SU-DHL-6 (cell line): ENCODE measurements at regions not wholly inside any gene's neighbourhood (a gene's known extent, or its start where the extent isn't known, plus 50 kb on each side); places are given as distances from the start of the nearest gene placed in this dataset.

ENCODE experiments used
- H2AFZ ChIP-seq: fragments of 200-600 bp; sonication (generic); 2 replicates; pipeline ENCODE4 v1.6.1; 2014; ENCODE audit warnings: low read depth, mild to moderate bottlenecking, moderate library complexity, mixed read lengths, antibody characterized with exemption, low read length; ENCODE audit not compliant: severe bottlenecking
- H3F3A ChIP-seq: fragments of 200-600 bp; shearing (Covaris generic); 2 replicates; pipeline ENCODE4 v1.6.0; 2016; ENCODE audit warnings: antibody characterized with exemption, mild to moderate bottlenecking; ENCODE audit not compliant: insufficient read depth
- H3K27ac ChIP-seq: fragments of 200-600 bp; sonication (generic); 2 replicates; pipeline ENCODE4 v1.5.1; 2016; ENCODE audit warnings: low read depth, mild to moderate bottlenecking, low read length, moderate library complexity, mixed read lengths
- H3K27me3 ChIP-seq: fragments of 200-600 bp; sonication (generic), shearing (Covaris generic); 2 replicates; pipeline ENCODE4 v1.6.0; 2014; ENCODE audit warnings: mild to moderate bottlenecking, low read length
- H3K36me3 ChIP-seq: fragments of 200-600 bp; sonication (generic); 2 replicates; pipeline ENCODE4 v1.6.1; 2014; ENCODE audit warnings: mild to moderate bottlenecking, low read length, mixed read lengths
- H3K4me2 ChIP-seq: fragments of 300-600, 200-600 bp; shearing (Covaris generic), sonication (generic); 2 replicates; pipeline ENCODE4 v1.6.0; 2014; ENCODE audit warnings: low read length, low read depth, mild to moderate bottlenecking; ENCODE audit not compliant: poor library complexity, severe bottlenecking
- H3K4me3 ChIP-seq: fragments of 200-600 bp; sonication (generic); 2 replicates; pipeline ENCODE4 v1.5.1; 2014; ENCODE audit warnings: antibody characterized with exemption, low read length, mild to moderate bottlenecking, mixed read lengths; ENCODE audit not compliant: insufficient read depth, poor library complexity, severe bottlenecking
- H3K79me2 ChIP-seq: fragments of 200-600 bp; sonication (generic); 2 replicates; pipeline ENCODE4 v1.6.1; 2014; ENCODE audit warnings: mild to moderate bottlenecking, low read length, moderate library complexity; ENCODE audit not compliant: insufficient read depth
- H3K9ac ChIP-seq: fragments of 200-600 bp; sonication (generic); 2 replicates; pipeline ENCODE4 v1.7.0; 2014; ENCODE audit warnings: mild to moderate bottlenecking, low read length
- H3K9me2 ChIP-seq: fragments of 200-600 bp; sonication (generic); replicated peaks from 2 replicates; pipeline ENCODE4 v1.6.1; 2014; ENCODE audit warnings: low read length; ENCODE audit not compliant: insufficient read depth
- H3K9me3 ChIP-seq: fragments of 200-600 bp; sonication (generic); 2 replicates; pipeline ENCODE4 v1.6.1; 2014; ENCODE audit warnings: low read length, mixed read lengths; ENCODE audit not compliant: insufficient read depth
- H4K20me1 ChIP-seq: fragments of 200-600 bp; sonication (generic); 2 replicates; pipeline ENCODE4 v1.6.1; 2014; ENCODE audit warnings: low read depth, mild to moderate bottlenecking, antibody characterized with exemption, low read length, moderate library complexity, mixed read lengths
- CTCF ChIP-seq: fragments of 200-600 bp; sonication (generic); IDR thresholded peaks from one replicate; pipeline ENCODE4 v1.5.1; 2017; ENCODE audit warnings: antibody characterized with exemption, mild to moderate bottlenecking, low read length, moderate library complexity; ENCODE audit not compliant: insufficient read depth, poor library complexity, severe bottlenecking
- EZH2phosphoT487 ChIP-seq: fragments of 200-600 bp; sonication (generic), shearing (Covaris generic); conservative IDR thresholded peaks from 2 replicates; pipeline ENCODE4 v1.6.1; 2018; ENCODE audit warnings: mild to moderate bottlenecking, antibody characterized with exemption, low read length, moderate library complexity, mixed read lengths

- H4K20me1 ChIP-seq = no peaks in the 10 kb centered on the region
- no peak for TF ChIP-seq EZH2phosphoT487
- no peaks in the 10 kb centered on the region for H3K36me3 ChIP-seq
- no peaks in the 10 kb centered on the region for H3K27me3 ChIP-seq
- no peaks in the 10 kb centered on the region for H3K9me2 ChIP-seq
- no peak overlapping the region for H3K4me2 ChIP-seq
- no peak overlapping the region for H3K4me3 ChIP-seq
- no peak overlapping the region for H2AFZ ChIP-seq
- no peak overlapping the region for H3K9ac ChIP-seq
- H3K79me2 ChIP-seq = no peaks in the 10 kb centered on the region
- H3K9me3 ChIP-seq = no peaks in the 10 kb centered on the region
- H3K27ac ChIP-seq = no peak overlapping the region
- H3F3A ChIP-seq = no peaks in the 10 kb centered on the region
These were observed 126.9 kb upstream of the OSMR start for GRCh38 chr5:38718771-38719391.

GRCh38 chr5:38719403-38719802, 126.4 kb upstream of the OSMR start:
- H3K9ac ChIP-seq = no peak overlapping the region
- no peak overlapping the region for H3K4me3 ChIP-seq
- no peaks in the 10 kb centered on the region for H3K9me2 ChIP-seq
- H3K4me2 ChIP-seq = no peak overlapping the region
- H2AFZ ChIP-seq = no peak overlapping the region
- H3K27ac ChIP-seq = no peak overlapping the region
- no peaks in the 10 kb centered on the region for H4K20me1 ChIP-seq
- no peak for TF ChIP-seq CTCF
- no peak for TF ChIP-seq EZH2phosphoT487
- no peaks in the 10 kb centered on the region for H3K9me3 ChIP-seq
- H3K79me2 ChIP-seq = no peaks in the 10 kb centered on the region
- no peaks in the 10 kb centered on the region for H3F3A ChIP-seq
- H3K27me3 ChIP-seq = no peaks in the 10 kb centered on the region
- H3K36me3 ChIP-seq = no peaks in the 10 kb centered on the region

GRCh38 chr5:38719916-38720315, 125.9 kb upstream of the OSMR start:
- no peaks in the 10 kb centered on the region for H3K79me2 ChIP-seq

More at GRCh38 chr5:38719916-38720315, 125.9 kb upstream of the OSMR start:
- TF ChIP-seq EZH2phosphoT487 (no peak), CTCF (no peak)
- H3K9ac ChIP-seq = no peak overlapping the region
- no peak overlapping the region for H3K4me2 ChIP-seq
- H3K36me3 ChIP-seq = no peaks in the 10 kb centered on the region
- no peaks in the 10 kb centered on the region for H3F3A ChIP-seq
- no peak overlapping the region for H3K4me3 ChIP-seq
- H3K27me3 ChIP-seq = no peaks in the 10 kb centered on the region
- no peaks in the 10 kb centered on the region for H3K9me3 ChIP-seq
- H4K20me1 ChIP-seq = no peaks in the 10 kb centered on the region
- no peak overlapping the region for H2AFZ ChIP-seq
- H3K27ac ChIP-seq = no peak overlapping the region
- H3K9me2 ChIP-seq = no peaks in the 10 kb centered on the region
